PFSK-1 (cell line): ENCODE measurements at regions not wholly inside any gene's neighbourhood (a gene's known extent, or its start where the extent isn't known, plus 50 kb on each side); places are given as distances from the start of the nearest gene placed in this dataset.
A peak's percentile ranks its signal among the peaks of the same experiment; 100 is the strongest.

Source experiments
- FOXP2 ChIP-seq: optimal IDR thresholded peaks from 2 replicates; pipeline ENCODE3; 2011; ENCODE audit warnings: borderline replicate concordance, control low read depth, inconsistent platforms; ENCODE audit not compliant: insufficient read depth; ENCODE audit errors: extremely low read length, extremely low read depth
- POLR2AphosphoS5 ChIP-seq: IDR thresholded peaks from 2 replicates; pipeline ENCODE4 v1.6.1; 2012; ENCODE audit warnings: low read depth, mild to moderate bottlenecking, control low read depth, low read length, moderate library complexity
- SIN3A ChIP-seq: IDR thresholded peaks from 2 replicates; pipeline ENCODE4 v1.6.1; 2012; ENCODE audit warnings: mild to moderate bottlenecking, low read length, moderate library complexity, borderline replicate concordance; ENCODE audit not compliant: insufficient read depth
- TAF1 ChIP-seq: IDR thresholded peaks from 2 replicates; pipeline ENCODE4 v1.6.1; 2012; ENCODE audit warnings: low read length, control low read depth, borderline replicate concordance; ENCODE audit not compliant: insufficient read depth
- TF ChIP-seq, protein P1 (sequence below), 2 experiments: IDR thresholded peaks; 2 replicates each; pipeline versions ENCODE4 v1.6.1 to v1.8.0; 2011 to 2012; ENCODE audit warnings: low read depth in 2 of 2, low read length in 2 of 2, control low read depth in 1 of 2, inconsistent platforms in 1 of 2, mild to moderate bottlenecking in 1 of 2, moderate library complexity in 1 of 2; ENCODE audit not compliant: insufficient read depth in 1 of 2

DNA sequence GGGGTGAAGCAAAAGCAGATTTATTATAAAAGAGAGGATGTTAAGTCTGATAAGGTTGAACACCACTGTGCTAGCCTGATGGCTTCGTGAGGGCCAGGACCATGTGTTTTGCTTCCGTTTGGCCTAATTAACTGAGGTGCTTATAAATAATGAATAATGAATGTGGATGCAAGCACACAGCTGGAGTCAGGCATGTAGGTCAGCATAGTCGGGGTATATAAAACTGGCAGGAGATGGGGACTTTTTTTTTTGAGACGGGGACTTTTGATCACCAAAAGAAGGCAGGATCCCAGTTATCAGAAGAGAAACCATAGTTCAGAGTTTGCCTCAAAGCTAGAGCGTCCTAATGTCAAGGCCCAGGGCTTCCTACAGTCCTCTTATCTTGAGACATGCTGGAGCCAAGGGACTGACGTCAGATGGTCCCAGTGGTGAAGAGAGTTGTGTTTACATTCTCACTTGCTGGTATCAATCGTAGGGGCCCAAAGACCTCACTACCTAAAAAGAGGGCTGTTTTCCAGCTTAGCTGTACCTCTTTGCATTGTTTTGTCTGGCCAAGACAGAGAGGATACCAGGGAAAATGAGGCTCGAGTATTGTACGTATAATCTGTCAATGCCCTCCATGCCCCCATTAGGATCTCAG is 50.4 kb downstream of the RTL9 start:
- TF ChIP-seq POLR2AphosphoS5 = no peak
- no peak for TF ChIP-seq FOXP2
- TF ChIP-seq TAF1 = no peak
- no peak for TF ChIP-seq SIN3A
- TF ChIP-seq, protein P1, sequence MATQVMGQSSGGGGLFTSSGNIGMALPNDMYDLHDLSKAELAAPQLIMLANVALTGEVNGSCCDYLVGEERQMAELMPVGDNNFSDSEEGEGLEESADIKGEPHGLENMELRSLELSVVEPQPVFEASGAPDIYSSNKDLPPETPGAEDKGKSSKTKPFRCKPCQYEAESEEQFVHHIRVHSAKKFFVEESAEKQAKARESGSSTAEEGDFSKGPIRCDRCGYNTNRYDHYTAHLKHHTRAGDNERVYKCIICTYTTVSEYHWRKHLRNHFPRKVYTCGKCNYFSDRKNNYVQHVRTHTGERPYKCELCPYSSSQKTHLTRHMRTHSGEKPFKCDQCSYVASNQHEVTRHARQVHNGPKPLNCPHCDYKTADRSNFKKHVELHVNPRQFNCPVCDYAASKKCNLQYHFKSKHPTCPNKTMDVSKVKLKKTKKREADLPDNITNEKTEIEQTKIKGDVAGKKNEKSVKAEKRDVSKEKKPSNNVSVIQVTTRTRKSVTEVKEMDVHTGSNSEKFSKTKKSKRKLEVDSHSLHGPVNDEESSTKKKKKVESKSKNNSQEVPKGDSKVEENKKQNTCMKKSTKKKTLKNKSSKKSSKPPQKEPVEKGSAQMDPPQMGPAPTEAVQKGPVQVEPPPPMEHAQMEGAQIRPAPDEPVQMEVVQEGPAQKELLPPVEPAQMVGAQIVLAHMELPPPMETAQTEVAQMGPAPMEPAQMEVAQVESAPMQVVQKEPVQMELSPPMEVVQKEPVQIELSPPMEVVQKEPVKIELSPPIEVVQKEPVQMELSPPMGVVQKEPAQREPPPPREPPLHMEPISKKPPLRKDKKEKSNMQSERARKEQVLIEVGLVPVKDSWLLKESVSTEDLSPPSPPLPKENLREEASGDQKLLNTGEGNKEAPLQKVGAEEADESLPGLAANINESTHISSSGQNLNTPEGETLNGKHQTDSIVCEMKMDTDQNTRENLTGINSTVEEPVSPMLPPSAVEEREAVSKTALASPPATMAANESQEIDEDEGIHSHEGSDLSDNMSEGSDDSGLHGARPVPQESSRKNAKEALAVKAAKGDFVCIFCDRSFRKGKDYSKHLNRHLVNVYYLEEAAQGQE (IDR thresholded peaks at IDR 0.05; ENCODE audit: insufficient read depth in 1 of 2, low read depth in 2 of 2, low read length in 2 of 2) = no peak

DNA sequence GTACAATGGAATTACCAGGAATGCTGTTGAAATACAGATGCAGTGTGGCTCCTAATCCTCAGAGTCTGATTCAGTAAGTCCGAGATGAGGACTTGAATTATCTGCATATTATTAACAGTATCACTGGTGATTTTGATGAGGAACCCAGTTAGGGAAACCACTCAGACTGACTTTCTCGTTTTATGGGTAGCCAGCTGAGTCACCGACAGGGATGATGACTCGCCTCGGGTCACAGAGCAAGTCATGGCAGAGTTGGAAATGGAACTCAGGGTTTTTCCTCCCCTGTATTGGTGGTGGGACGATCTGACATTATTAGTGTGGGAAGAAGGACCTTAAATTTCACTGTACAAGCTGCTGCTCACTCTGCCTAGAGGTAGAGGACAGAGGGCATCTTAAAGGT is 51.3 kb downstream of the RTL9 start:
- TF ChIP-seq SIN3A (no peak), TAF1 (no peak), POLR2AphosphoS5 (no peak), FOXP2 (no peak)
- TF ChIP-seq, protein P1 (IDR thresholded peaks at IDR 0.05; ENCODE audit: insufficient read depth in 1 of 2, low read depth in 2 of 2, low read length in 2 of 2) = no peak

DNA sequence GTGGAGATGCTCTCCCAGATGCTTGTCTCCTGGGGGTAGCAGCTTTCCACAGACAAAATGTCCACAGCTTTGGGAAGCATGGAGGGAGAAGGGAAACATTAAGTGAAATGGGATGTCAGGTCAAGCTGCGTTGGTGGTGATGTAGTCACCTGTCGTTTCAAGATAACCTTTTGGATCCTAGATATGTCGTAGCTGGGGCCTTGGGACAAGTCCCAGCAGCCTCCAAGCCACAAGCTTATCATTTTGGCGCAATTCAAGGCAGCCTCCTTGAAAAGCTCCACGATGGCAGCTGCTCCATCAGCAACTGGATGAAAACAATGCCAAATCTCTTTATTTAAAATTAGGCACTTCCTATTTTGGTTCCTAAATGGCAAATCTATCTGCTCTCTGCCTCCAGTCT is 52.0 kb downstream of the RTL9 start:
- TF ChIP-seq FOXP2 (no peak), TAF1 (no peak), POLR2AphosphoS5 (no peak), SIN3A (no peak)
- TF ChIP-seq, protein P1 (IDR thresholded peaks at IDR 0.05; ENCODE audit: insufficient read depth in 1 of 2, low read depth in 2 of 2, low read length in 2 of 2) = no peak

DNA sequence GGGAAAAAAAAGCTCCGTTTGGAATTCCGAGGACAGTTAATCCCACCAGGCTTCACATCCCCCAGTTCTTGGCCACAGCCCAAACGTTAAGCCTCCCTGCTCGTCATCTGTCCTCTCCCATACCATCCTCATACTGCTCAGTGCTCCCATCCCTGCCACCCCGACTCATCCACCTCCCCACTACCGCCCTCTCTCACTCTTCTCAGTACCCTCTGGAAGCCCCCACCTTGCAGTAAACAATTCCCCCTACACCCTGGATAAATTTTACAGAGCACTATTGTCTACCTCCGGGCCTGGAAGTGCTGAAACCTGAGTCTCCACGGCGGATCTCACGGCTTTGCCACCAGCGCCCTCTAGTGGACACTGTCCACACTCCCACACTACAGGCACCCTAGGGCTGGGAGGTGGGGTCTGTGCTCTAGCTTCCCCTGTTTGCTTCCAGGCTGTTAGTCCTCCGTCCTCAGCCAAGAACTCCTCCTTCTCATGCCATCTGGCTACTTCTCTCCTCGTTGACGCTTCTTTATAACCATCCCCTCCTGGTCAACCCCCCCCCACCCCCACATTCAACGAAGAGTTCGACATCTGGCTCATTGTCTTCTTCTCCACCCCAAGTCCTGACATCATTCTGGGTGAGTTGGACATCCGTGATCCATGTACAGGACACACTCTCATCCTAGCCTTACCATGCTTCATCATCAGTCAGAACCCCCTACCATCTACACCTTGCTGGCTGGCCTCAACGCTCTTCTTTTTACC is 54.5 kb downstream of the RTL9 start:
- TF ChIP-seq SIN3A (no peak), FOXP2 (no peak), POLR2AphosphoS5 (no peak)
- TF ChIP-seq, protein P1 (IDR thresholded peaks at IDR 0.05; ENCODE audit: insufficient read depth in 1 of 2, low read depth in 2 of 2, low read length in 2 of 2) = peak in 1 of 2 experiments; percentile 35; a peak in 1 of 4 replicates
